Common myeloid progenitor, CD34-positive (primary cell): ENCODE measurements at regions not wholly inside any gene's neighbourhood (a gene's known extent, or its start where the extent isn't known, plus 50 kb on each side); places are given as distances from the start of the nearest gene placed in this dataset.

ENCODE experiments used
- CTCF ChIA-PET: fragments of 350-600 bp; sonication (Branson Sonifier 250); formaldehyde crosslinking; loops from one replicate; lab custom pipeline; 2021; ENCODE audit warnings: antibody characterized with exemption; lab: Charles Lee
- POLR2A ChIA-PET: fragments of 350-600 bp; sonication (Branson Sonifier 250); formaldehyde crosslinking; loops from one replicate; lab custom pipeline; 2021; ENCODE audit warnings: antibody characterized with exemption; lab: Charles Lee
- DNase-seq, 3 donors: peaks; one replicate each; pipeline versions ENCODE4 v3.0.0 to v3.0.0-alpha.2; 2013
- H3K27ac ChIP-seq, 2 experiments: 1 replicate in 1 of 2; 2 replicates in 1 of 2; pipeline ENCODE4 v1.7.0; 2013; ENCODE audit warnings: inconsistent platforms in 2 of 2, low read length in 2 of 2, mild to moderate bottlenecking in 2 of 2, low read depth in 1 of 2, moderate library complexity in 1 of 2; ENCODE audit not compliant: severe bottlenecking in 2 of 2, insufficient read depth in 1 of 2, poor library complexity in 1 of 2
- H3K27me3 ChIP-seq, 5 experiments: replicated peaks in 2 of 5; 1 replicate in 3 of 5; 2 replicates in 2 of 5; pipeline versions ENCODE4 v1.6.1 to v1.7.0; 2013; ENCODE audit warnings: low read length in 4 of 5, mild to moderate bottlenecking in 2 of 5, moderate library complexity in 2 of 5, inconsistent platforms in 1 of 5; ENCODE audit not compliant: insufficient read depth in 5 of 5, control insufficient read depth in 4 of 5
- H3K36me3 ChIP-seq, 4 experiments: 1 replicate in 2 of 4; 2 replicates in 2 of 4; pipeline versions ENCODE4 v1.6.1 to v1.7.0; 2013; ENCODE audit warnings: low read length in 3 of 4, control low read depth in 1 of 4, mild to moderate bottlenecking in 1 of 4; ENCODE audit not compliant: control insufficient read depth in 4 of 4, insufficient read depth in 4 of 4
- H3K4me1 ChIP-seq, 4 experiments: 1 replicate in 3 of 4; 2 replicates in 1 of 4; pipeline versions ENCODE4 v1.6.1 to v1.7.1; 2013; ENCODE audit warnings: low read length in 3 of 4, mild to moderate bottlenecking in 3 of 4, control low read depth in 1 of 4, inconsistent platforms in 1 of 4, moderate library complexity in 1 of 4; ENCODE audit not compliant: control insufficient read depth in 4 of 4, insufficient read depth in 4 of 4; ENCODE audit errors: control extremely low read depth in 1 of 4
- H3K4me3 ChIP-seq, 7 experiments: 1 replicate in 4 of 7; 2 replicates in 3 of 7; pipeline versions ENCODE4 v1.5.1 to v1.7.0; 2013; ENCODE audit warnings: mild to moderate bottlenecking in 7 of 7, low read length in 6 of 7, moderate library complexity in 6 of 7, inconsistent platforms in 2 of 7, low read depth in 2 of 7, control low read depth in 1 of 7; ENCODE audit not compliant: insufficient read depth in 4 of 7, control insufficient read depth in 1 of 7; ENCODE audit errors: extremely low read depth in 1 of 7
- H3K9me3 ChIP-seq, 5 experiments: 1 replicate in 4 of 5; 2 replicates in 1 of 5; pipeline versions ENCODE4 v1.6.1 to v1.7.1; 2013; ENCODE audit warnings: low read length in 4 of 5, mild to moderate bottlenecking in 2 of 5, inconsistent platforms in 1 of 5, low read depth in 1 of 5, moderate library complexity in 1 of 5; ENCODE audit not compliant: control insufficient read depth in 4 of 5, insufficient read depth in 2 of 5; ENCODE audit errors: control extremely low read depth in 1 of 5
- WGBS: methylation state at CpG from one replicate; pipeline ENCODE4 v1.1.5; 2013; ENCODE audit not compliant: insufficient coverage; 5-methylcytosine and 5-hydroxymethylcytosine counted together

GRCh38 chr16:6406028-6406427 lies 926.6 kb upstream of the RBFOX1 start:
- H3K27me3 ChIP-seq: no peaks in the 10 kb centered on the region
- H3K4me1 ChIP-seq: no peaks in the 10 kb centered on the region
- H3K9me3 ChIP-seq: no peaks in the 10 kb centered on the region
- no peaks in the 10 kb centered on the region for H3K36me3 ChIP-seq
- no peak overlapping the region for H3K4me3 ChIP-seq
- ChIA-PET POLR2A (no interaction called here), CTCF (no interaction called here)
- H3K27ac ChIP-seq: no peak overlapping the region
- no peak for DNase-seq
- 100% methylated on average over 1 of the region's 1 CpG for WGBS

GRCh38 chr16:6382924-6383459 lies 949.7 kb upstream of the RBFOX1 start:
- H3K27ac ChIP-seq: no peak overlapping the region

GRCh38 chr16:6381896-6382295 lies 950.7 kb upstream of the RBFOX1 start:
- H3K36me3 ChIP-seq: no peaks in the 10 kb centered on the region
- H3K27me3 ChIP-seq: no peaks in the 10 kb centered on the region
- POLR2A ChIA-PET: no interaction called here
- CTCF ChIA-PET: no interaction called here
- no peaks in the 10 kb centered on the region for H3K9me3 ChIP-seq
- H3K4me1 ChIP-seq: no peaks in the 10 kb centered on the region
- no peak overlapping the region for H3K4me3 ChIP-seq
- WGBS: 83% methylated on average over 6 of the region's 6 CpGs
- DNase-seq: no peak
- H3K27ac ChIP-seq: no peak overlapping the region

More at GRCh38 chr16:6382924-6383459, 949.7 kb upstream of the RBFOX1 start:
- Histone ChIP-seq H3K36me3 (no peaks in the 10 kb centered on the region), H3K4me3 (no peak overlapping the region), H3K27me3 (no peaks in the 10 kb centered on the region), H3K9me3 (no peaks in the 10 kb centered on the region), H3K4me1 (no peaks in the 10 kb centered on the region)
- DNase-seq: no peak
- ChIA-PET CTCF (no interaction called here), POLR2A (no interaction called here)
- 54% methylated on average over 3 of the region's 3 CpGs for WGBS

GRCh38 chr16:6377956-6378355 lies 954.7 kb upstream of the RBFOX1 start:
- no peak for DNase-seq
- 91% methylated on average over 11 of the region's 11 CpGs for WGBS
- Histone ChIP-seq H3K27me3 (no peaks in the 10 kb centered on the region), H3K27ac (no peak overlapping the region), H3K4me1 (no peaks in the 10 kb centered on the region), H3K36me3 (no peaks in the 10 kb centered on the region), H3K9me3 (peaks cover 0 to under 1% (median 0%) of the 10 kb centered on the region in 5 experiments), H3K4me3 (no peak overlapping the region)
- CTCF ChIA-PET: no interaction called here
- POLR2A ChIA-PET: no interaction called here

- no peaks in the 10 kb centered on the region for H3K27me3 ChIP-seq
- no peaks in the 10 kb centered on the region for H3K4me1 ChIP-seq
- H3K36me3 ChIP-seq: no peaks in the 10 kb centered on the region
- WGBS: 55% methylated on average over 6 of the region's 8 CpGs
- DNase-seq: no peak
- POLR2A ChIA-PET: no interaction called here
- CTCF ChIA-PET: no interaction called here
- no peak overlapping the region for H3K4me3 ChIP-seq
- no peak overlapping the region for H3K27ac ChIP-seq
- peaks cover 0 to 3% (median 0%) of the 10 kb centered on the region in 5 experiments for H3K9me3 ChIP-seq
Observed at GRCh38 chr16:6375465-6376075, 957.1 kb upstream of the RBFOX1 start.

GRCh38 chr16:6374821-6375220 lies 957.8 kb upstream of the RBFOX1 start:
- Histone ChIP-seq H3K4me1 (no peaks in the 10 kb centered on the region), H3K4me3 (no peak overlapping the region), H3K36me3 (no peaks in the 10 kb centered on the region), H3K27ac (no peak overlapping the region), H3K9me3 (peaks cover 0 to 3% (median 0%) of the 10 kb centered on the region in 5 experiments), H3K27me3 (no peaks in the 10 kb centered on the region)
- POLR2A ChIA-PET: no interaction called here
- 0% methylated on average over 1 of the region's 3 CpGs for WGBS
- CTCF ChIA-PET: no interaction called here
- no peak for DNase-seq

- peaks cover 0 to 2% (median 0%) of the 10 kb centered on the region in 5 experiments for H3K9me3 ChIP-seq
- no peak for DNase-seq
- 100% methylated on average over 2 of the region's 3 CpGs for WGBS
- H3K4me1 ChIP-seq: no peaks in the 10 kb centered on the region
- no peaks in the 10 kb centered on the region for H3K27me3 ChIP-seq
- no peaks in the 10 kb centered on the region for H3K36me3 ChIP-seq
- no peak overlapping the region for H3K4me3 ChIP-seq
- ChIA-PET CTCF (no interaction called here), POLR2A (no interaction called here)
- H3K27ac ChIP-seq: no peak overlapping the region
Observed at GRCh38 chr16:6364846-6365245, 967.8 kb upstream of the RBFOX1 start.
